Uterus (tissue), 3 donors: ENCODE measurements at regions not wholly inside any gene's neighbourhood (a gene's known extent, or its start where the extent isn't known, plus 50 kb on each side); places are given as distances from the start of the nearest gene placed in this dataset.

Experiments
- DNase-seq, 2 donors: peaks; one replicate each; pipeline ENCODE4 v3.0.0-alpha.2; 2019 to 2020
- H3K27ac ChIP-seq, 2 donors: fragments of 200-600 bp; sonication (generic); 1 replicate in 1 of 2; 2 replicates in 1 of 2; pipeline ENCODE4 v1.5.1; 2016 to 2018
- H3K27me3 ChIP-seq, 2 donors: fragments of 200-600 bp; sonication (generic); one replicate each; pipeline ENCODE4 v1.5.1; 2018 to 2019; ENCODE audit warnings: control low read depth in 1 of 2
- H3K36me3 ChIP-seq, 2 donors: fragments of 200-600 bp; sonication (generic); one replicate each; pipeline ENCODE4 v1.5.1; 2019; ENCODE audit warnings: control low read depth in 1 of 2
- H3K4me1 ChIP-seq, 2 donors: fragments of 200-600 bp; sonication (generic); one replicate each; pipeline ENCODE4 v1.5.1; 2018 to 2019; ENCODE audit warnings: control low read depth in 1 of 2
- H3K4me3 ChIP-seq, 2 donors: fragments of 200-600 bp; sonication (generic); 1 replicate in 1 of 2; 2 replicates in 1 of 2; pipeline ENCODE4 v1.5.1; 2018 to 2019; ENCODE audit warnings: mild to moderate bottlenecking in 1 of 2
- H3K9me3 ChIP-seq, 2 donors: fragments of 200-600 bp; sonication (generic); one replicate each; pipeline ENCODE4 v1.5.1; 2019; ENCODE audit warnings: control low read depth in 1 of 2
- CTCF ChIP-seq, 4 experiments: fragments of 200-600 bp in 2 of 4; fragments of 450-650 bp in 2 of 4; sonication (generic) in 2 of 4; IDR thresholded peaks; one replicate each; pipeline ENCODE4 v1.5.1; 2016 to 2019; ENCODE audit warnings: antibody characterized with exemption in 4 of 4, mild to moderate bottlenecking in 2 of 4, moderate library complexity in 1 of 4
- POLR2A ChIP-seq, 2 donors: fragments of 450-650 bp; IDR thresholded peaks; one replicate each; pipeline ENCODE4 v1.6.1; 2016; ENCODE audit warnings: antibody characterized with exemption in 2 of 2, mild to moderate bottlenecking in 1 of 2, moderate library complexity in 1 of 2
- intact Hi-C: fragments of 100-400 bp; cut with DNase I; formaldehyde crosslinking; loops from one replicate; pipeline ENCODE4 v1.15.1; 2023; ENCODE audit warnings: low total_unique reads
- donor health status: DM: yes; HTN: yes; CAD: no.

GRCh38 chr5:87674235-87674634 is 261.5 kb upstream of the CCNH start:
- no peaks in the 10 kb centered on the region for H3K27me3 ChIP-seq
- intact Hi-C loops: no loop called here
- H3K27ac ChIP-seq: no peak overlapping the region
- no peak overlapping the region for H3K4me3 ChIP-seq
- DNase-seq: no peak
- H3K9me3 ChIP-seq: no peaks in the 10 kb centered on the region
- no peaks in the 10 kb centered on the region for H3K4me1 ChIP-seq
- TF ChIP-seq POLR2A (IDR thresholded peaks at IDR 0.05): no peak
- no peak for TF ChIP-seq CTCF (IDR thresholded peaks at IDR 0.05)
- no peaks in the 10 kb centered on the region for H3K36me3 ChIP-seq

- no peaks in the 10 kb centered on the region for H3K36me3 ChIP-seq
Measured at GRCh38 chr5:87671146-87671545, 258.4 kb upstream of the CCNH start.

GRCh38 chr5:87665166-87665565 is 252.4 kb upstream of the CCNH start:
- no peak for TF ChIP-seq CTCF (IDR thresholded peaks at IDR 0.05)
- no peak for TF ChIP-seq POLR2A (IDR thresholded peaks at IDR 0.05)
- DNase-seq: no peak
- no peaks in the 10 kb centered on the region for H3K4me1 ChIP-seq
- no peaks in the 10 kb centered on the region for H3K27me3 ChIP-seq
- H3K4me3 ChIP-seq: no peak overlapping the region
- H3K9me3 ChIP-seq: no peaks in the 10 kb centered on the region
- intact Hi-C loops: no loop called here
- H3K27ac ChIP-seq: no peak overlapping the region
- no peaks in the 10 kb centered on the region for H3K36me3 ChIP-seq

More at GRCh38 chr5:87671146-87671545, 258.4 kb upstream of the CCNH start:
- no peaks in the 10 kb centered on the region for H3K9me3 ChIP-seq
- H3K27ac ChIP-seq: no peak overlapping the region
- no peak overlapping the region for H3K4me3 ChIP-seq
- no peak for DNase-seq
- TF ChIP-seq POLR2A (IDR thresholded peaks at IDR 0.05): no peak
- no peak for TF ChIP-seq CTCF (IDR thresholded peaks at IDR 0.05)
- no peaks in the 10 kb centered on the region for H3K27me3 ChIP-seq
- no peaks in the 10 kb centered on the region for H3K4me1 ChIP-seq
- intact Hi-C loops: no loop called here

DNA sequence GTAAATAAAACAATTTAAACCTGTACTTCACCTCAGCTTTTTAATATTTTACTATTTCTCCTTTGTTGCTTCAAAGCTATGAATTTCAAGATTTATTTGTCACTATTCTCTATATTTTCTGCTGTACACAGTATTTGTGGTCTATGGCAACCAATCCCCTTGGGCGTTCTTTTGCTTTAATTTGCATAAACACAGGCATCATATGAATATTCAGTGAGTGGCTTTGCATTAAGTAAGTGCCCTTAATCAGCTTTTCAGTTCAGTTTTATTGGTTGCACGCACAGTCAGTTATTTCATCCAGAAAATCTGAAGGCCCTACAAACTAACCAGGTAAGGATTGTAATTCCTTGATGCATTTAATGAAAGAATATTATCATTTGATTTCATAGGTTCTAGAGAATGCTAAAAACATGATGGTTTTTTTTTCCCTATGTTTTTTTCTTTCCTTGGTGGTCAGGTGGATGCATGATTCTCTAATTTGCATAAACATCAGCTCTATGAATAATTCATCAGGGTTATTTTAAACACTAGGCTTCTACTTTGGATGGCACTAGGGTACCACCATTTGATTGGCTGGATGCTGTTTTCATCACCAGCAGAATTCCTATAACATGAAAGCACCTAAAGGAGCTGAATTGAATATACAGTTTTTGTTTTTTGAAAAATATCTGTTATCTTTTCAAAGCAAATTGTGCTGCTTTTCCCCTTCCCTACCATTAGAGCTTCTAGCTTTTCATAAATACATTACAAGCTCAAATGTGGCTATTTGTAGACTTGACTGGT is 249.2 kb upstream of the CCNH start:
- H3K4me1 ChIP-seq: no peaks in the 10 kb centered on the region
- no peak overlapping the region for H3K4me3 ChIP-seq
- no peaks in the 10 kb centered on the region for H3K27me3 ChIP-seq
- no peaks in the 10 kb centered on the region for H3K36me3 ChIP-seq
- TF ChIP-seq POLR2A (IDR thresholded peaks at IDR 0.05) (no peak), CTCF (IDR thresholded peaks at IDR 0.05) (no peak)
- H3K27ac ChIP-seq: no peak overlapping the region
- no peaks in the 10 kb centered on the region for H3K9me3 ChIP-seq
- intact Hi-C loops: no loop called here
- DNase-seq: no peak

GRCh38 chr5:87653242-87653641 is 240.5 kb upstream of the CCNH start:
- no peak for DNase-seq

More at GRCh38 chr5:87653242-87653641, 240.5 kb upstream of the CCNH start:
- no peak overlapping the region for H3K27ac ChIP-seq
- no peaks in the 10 kb centered on the region for H3K36me3 ChIP-seq
- TF ChIP-seq POLR2A (IDR thresholded peaks at IDR 0.05) (no peak), CTCF (IDR thresholded peaks at IDR 0.05) (no peak)
- H3K4me1 ChIP-seq: no peaks in the 10 kb centered on the region
- intact Hi-C loops: no loop called here
- no peaks in the 10 kb centered on the region for H3K27me3 ChIP-seq
- no peak overlapping the region for H3K4me3 ChIP-seq
- no peaks in the 10 kb centered on the region for H3K9me3 ChIP-seq
